ENCODE measurements at regions not wholly inside any gene's neighbourhood (a gene's known extent, or its start where the extent isn't known, plus 50 kb on each side); places are given as distances from the start of the nearest gene placed in this dataset.

GRCh38 chr9:12604164-12604821 lies 88.9 kb upstream of the TYRP1 start:
- no peaks in the 10 kb centered on the region for H3K4me1 ChIP-seq (ENCODE audit: control insufficient read depth in 5 of 5, insufficient read depth in 5 of 5, low read length in 5 of 5)
- no peaks in the 10 kb centered on the region for H3K36me3 ChIP-seq (ENCODE audit: control insufficient read depth in 5 of 5, insufficient read depth in 5 of 5, low read length in 5 of 5)
- H3K27me3 ChIP-seq (ENCODE audit: control insufficient read depth in 5 of 5, insufficient read depth in 4 of 5, low read length in 5 of 5): no peaks in the 10 kb centered on the region
- H3K9ac ChIP-seq (ENCODE audit: low read length in 5 of 5): no peak overlapping the region
- H3K4me3 ChIP-seq (ENCODE audit: low read depth in 1 of 5, low read length in 5 of 5): no peak overlapping the region
- no peaks in the 10 kb centered on the region for H3K9me3 ChIP-seq (ENCODE audit: control insufficient read depth in 5 of 5, low read length in 5 of 5)
- no peak overlapping the region for H3K27ac ChIP-seq (ENCODE audit: low read depth, low read length)

GRCh38 chr9:12612211-12612770 lies 80.9 kb upstream of the TYRP1 start:
- no peaks in the 10 kb centered on the region for H3K27me3 ChIP-seq (ENCODE audit: control insufficient read depth in 5 of 5, insufficient read depth in 4 of 5, low read length in 5 of 5)
- H3K4me1 ChIP-seq (ENCODE audit: control insufficient read depth in 5 of 5, insufficient read depth in 5 of 5, low read length in 5 of 5): no peaks in the 10 kb centered on the region
- no peaks in the 10 kb centered on the region for H3K36me3 ChIP-seq (ENCODE audit: control insufficient read depth in 5 of 5, insufficient read depth in 5 of 5, low read length in 5 of 5)
- H3K4me3 ChIP-seq (ENCODE audit: low read depth in 1 of 5, low read length in 5 of 5): no peak overlapping the region
- H3K27ac ChIP-seq (ENCODE audit: low read depth, low read length): no peak overlapping the region
- peaks cover 0 to 2% (median 0%) of the 10 kb centered on the region in 5 donors for H3K9me3 ChIP-seq (ENCODE audit: control insufficient read depth in 5 of 5, low read length in 5 of 5)
- no peak overlapping the region for H3K9ac ChIP-seq (ENCODE audit: low read length in 5 of 5)

- Histone ChIP-seq H3K9ac (ENCODE audit: low read length in 5 of 5) (no peak overlapping the region), H3K4me1 (ENCODE audit: control insufficient read depth in 5 of 5, insufficient read depth in 5 of 5, low read length in 5 of 5) (no peaks in the 10 kb centered on the region), H3K9me3 (ENCODE audit: control insufficient read depth in 5 of 5, low read length in 5 of 5) (peaks cover 0 to 2% (median 0%) of the 10 kb centered on the region in 5 donors), H3K27me3 (ENCODE audit: control insufficient read depth in 5 of 5, insufficient read depth in 4 of 5, low read length in 5 of 5) (no peaks in the 10 kb centered on the region), H3K27ac (ENCODE audit: low read depth, low read length) (no peak overlapping the region), H3K4me3 (ENCODE audit: low read depth in 1 of 5, low read length in 5 of 5) (no peak overlapping the region), H3K36me3 (ENCODE audit: control insufficient read depth in 5 of 5, insufficient read depth in 5 of 5, low read length in 5 of 5) (no peaks in the 10 kb centered on the region)
These were observed 80.1 kb upstream of the TYRP1 start for GRCh38 chr9:12613071-12613470.

DNA sequence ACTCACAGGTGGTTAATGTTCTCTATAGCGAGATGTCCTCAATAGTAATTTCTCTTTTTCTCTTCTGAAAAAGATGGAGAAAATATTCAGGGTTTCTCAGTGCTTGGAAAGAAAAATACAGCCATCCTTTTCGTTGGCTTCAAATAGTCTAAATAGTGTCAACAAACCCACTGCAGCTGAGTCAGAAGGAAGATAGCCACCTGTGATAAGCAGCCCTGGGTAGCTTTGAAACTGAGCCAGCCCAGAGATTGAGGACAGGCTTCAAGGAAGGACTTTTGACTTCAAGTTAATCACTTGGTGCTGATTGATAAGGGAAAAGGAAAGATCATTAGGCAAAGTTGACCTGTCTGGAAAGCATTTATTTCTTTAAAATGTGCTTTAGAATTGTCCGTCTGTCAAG lies 78.7 kb upstream of the TYRP1 start:
- H3K4me3 ChIP-seq (ENCODE audit: low read depth in 1 of 5, low read length in 5 of 5): no peak overlapping the region
- H3K27ac ChIP-seq (ENCODE audit: low read depth, low read length): no peak overlapping the region
- no peak overlapping the region for H3K9ac ChIP-seq (ENCODE audit: low read length in 5 of 5)
- H3K27me3 ChIP-seq (ENCODE audit: control insufficient read depth in 5 of 5, insufficient read depth in 4 of 5, low read length in 5 of 5): no peaks in the 10 kb centered on the region
- H3K36me3 ChIP-seq (ENCODE audit: control insufficient read depth in 5 of 5, insufficient read depth in 5 of 5, low read length in 5 of 5): no peaks in the 10 kb centered on the region
- H3K9me3 ChIP-seq (ENCODE audit: control insufficient read depth in 5 of 5, low read length in 5 of 5): peaks cover 0 to 2% (median 0%) of the 10 kb centered on the region in 5 donors
- no peaks in the 10 kb centered on the region for H3K4me1 ChIP-seq (ENCODE audit: control insufficient read depth in 5 of 5, insufficient read depth in 5 of 5, low read length in 5 of 5)

DNA sequence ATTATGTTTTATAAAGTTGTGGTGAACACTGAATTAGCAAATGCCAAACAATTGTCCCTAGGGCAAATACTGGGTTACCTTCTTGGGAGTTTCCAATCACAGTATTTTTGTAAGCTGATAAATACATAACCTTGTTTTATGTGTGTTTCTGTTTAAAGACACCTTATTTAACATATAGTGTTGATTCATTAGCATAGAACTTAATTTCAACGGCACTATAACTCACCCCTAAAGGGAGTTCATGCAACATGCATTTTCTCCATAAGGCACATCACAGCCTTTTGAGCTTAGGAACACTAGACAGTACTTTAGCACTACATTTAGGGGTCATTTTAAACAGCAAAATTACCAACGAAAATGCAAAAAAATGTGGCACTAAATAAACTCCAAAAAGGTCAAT lies 74.2 kb upstream of the TYRP1 start:
- no peaks in the 10 kb centered on the region for H3K4me1 ChIP-seq (ENCODE audit: control insufficient read depth in 5 of 5, insufficient read depth in 5 of 5, low read length in 5 of 5)
- H3K9ac ChIP-seq (ENCODE audit: low read length in 5 of 5): no peak overlapping the region
- no peaks in the 10 kb centered on the region for H3K36me3 ChIP-seq (ENCODE audit: control insufficient read depth in 5 of 5, insufficient read depth in 5 of 5, low read length in 5 of 5)
- peaks cover 0 to 2% (median 0%) of the 10 kb centered on the region in 5 donors for H3K9me3 ChIP-seq (ENCODE audit: control insufficient read depth in 5 of 5, low read length in 5 of 5)
- no peak overlapping the region for H3K27ac ChIP-seq (ENCODE audit: low read depth, low read length)
- H3K4me3 ChIP-seq (ENCODE audit: low read depth in 1 of 5, low read length in 5 of 5): no peak overlapping the region
- no peaks in the 10 kb centered on the region for H3K27me3 ChIP-seq (ENCODE audit: control insufficient read depth in 5 of 5, insufficient read depth in 4 of 5, low read length in 5 of 5)

GRCh38 chr9:12625844-12626243 lies 67.3 kb upstream of the TYRP1 start:
- H3K36me3 ChIP-seq (ENCODE audit: control insufficient read depth in 5 of 5, insufficient read depth in 5 of 5, low read length in 5 of 5): no peaks in the 10 kb centered on the region
- no peaks in the 10 kb centered on the region for H3K27me3 ChIP-seq (ENCODE audit: control insufficient read depth in 5 of 5, insufficient read depth in 4 of 5, low read length in 5 of 5)
- H3K27ac ChIP-seq (ENCODE audit: low read depth, low read length): no peak overlapping the region
- H3K4me3 ChIP-seq (ENCODE audit: low read depth in 1 of 5, low read length in 5 of 5): no peak overlapping the region
- H3K4me1 ChIP-seq (ENCODE audit: control insufficient read depth in 5 of 5, insufficient read depth in 5 of 5, low read length in 5 of 5): no peaks in the 10 kb centered on the region
- H3K9me3 ChIP-seq (ENCODE audit: control insufficient read depth in 5 of 5, low read length in 5 of 5): no peaks in the 10 kb centered on the region
- H3K9ac ChIP-seq (ENCODE audit: low read length in 5 of 5): no peak overlapping the region

DNA sequence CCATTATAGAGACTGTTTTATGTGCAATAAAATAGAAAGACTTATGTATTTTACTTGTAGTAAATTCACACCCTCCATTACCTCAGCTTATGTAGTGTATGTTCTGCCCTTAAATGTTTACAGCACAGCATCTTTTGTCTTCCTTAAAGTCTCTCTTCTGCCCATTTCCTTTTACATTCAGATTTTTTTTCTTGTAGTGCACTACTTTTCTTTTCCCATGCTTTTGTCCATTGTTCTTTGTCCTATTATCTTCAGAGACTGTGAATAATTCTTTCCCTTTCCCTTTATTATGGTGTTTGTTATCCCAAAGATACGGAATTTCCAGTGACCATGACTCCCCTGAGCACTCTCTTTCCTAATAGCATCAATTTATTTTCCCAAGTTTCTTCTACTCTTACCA lies 66.1 kb upstream of the TYRP1 start:
- Histone ChIP-seq H3K27me3 (ENCODE audit: control insufficient read depth in 5 of 5, insufficient read depth in 4 of 5, low read length in 5 of 5) (no peaks in the 10 kb centered on the region), H3K9me3 (ENCODE audit: control insufficient read depth in 5 of 5, low read length in 5 of 5) (no peaks in the 10 kb centered on the region), H3K9ac (ENCODE audit: low read length in 5 of 5) (no peak overlapping the region), H3K4me1 (ENCODE audit: control insufficient read depth in 5 of 5, insufficient read depth in 5 of 5, low read length in 5 of 5) (no peaks in the 10 kb centered on the region), H3K27ac (ENCODE audit: low read depth, low read length) (no peak overlapping the region), H3K4me3 (ENCODE audit: low read depth in 1 of 5, low read length in 5 of 5) (no peak overlapping the region), H3K36me3 (ENCODE audit: control insufficient read depth in 5 of 5, insufficient read depth in 5 of 5, low read length in 5 of 5) (no peaks in the 10 kb centered on the region)

- Histone ChIP-seq H3K4me3 (ENCODE audit: low read depth in 1 of 5, low read length in 5 of 5) (no peak overlapping the region), H3K27me3 (ENCODE audit: control insufficient read depth in 5 of 5, insufficient read depth in 4 of 5, low read length in 5 of 5) (no peaks in the 10 kb centered on the region), H3K9ac (ENCODE audit: low read length in 5 of 5) (no peak overlapping the region), H3K27ac (ENCODE audit: low read depth, low read length) (no peak overlapping the region), H3K4me1 (ENCODE audit: control insufficient read depth in 5 of 5, insufficient read depth in 5 of 5, low read length in 5 of 5) (no peaks in the 10 kb centered on the region), H3K36me3 (ENCODE audit: control insufficient read depth in 5 of 5, insufficient read depth in 5 of 5, low read length in 5 of 5) (no peaks in the 10 kb centered on the region), H3K9me3 (ENCODE audit: control insufficient read depth in 5 of 5, low read length in 5 of 5) (no peaks in the 10 kb centered on the region)
These were observed 64.6 kb upstream of the TYRP1 start for GRCh38 chr9:12628546-12628945.

DNA sequence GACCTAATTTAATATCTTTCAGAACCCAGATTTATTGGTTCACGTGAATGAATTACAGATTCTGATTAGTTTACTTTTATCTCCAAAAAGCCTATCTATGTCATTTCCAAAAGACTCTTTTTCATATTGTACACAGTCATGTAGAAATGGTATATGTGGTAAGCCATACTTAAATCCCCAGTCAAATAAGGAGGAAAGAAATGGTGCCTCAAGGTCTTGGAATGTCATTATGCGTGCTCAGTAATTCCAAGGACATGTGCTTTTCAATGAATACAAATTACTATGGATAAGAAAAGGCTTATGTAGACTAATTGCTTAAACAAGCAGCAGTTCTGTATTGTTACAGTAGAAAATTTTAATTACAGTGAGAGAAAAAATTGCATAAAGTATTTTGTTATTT lies 64.1 kb upstream of the TYRP1 start:
- Histone ChIP-seq H3K27me3 (ENCODE audit: control insufficient read depth in 5 of 5, insufficient read depth in 4 of 5, low read length in 5 of 5) (no peaks in the 10 kb centered on the region), H3K4me3 (ENCODE audit: low read depth in 1 of 5, low read length in 5 of 5) (no peak overlapping the region), H3K9ac (ENCODE audit: low read length in 5 of 5) (no peak overlapping the region), H3K4me1 (ENCODE audit: control insufficient read depth in 5 of 5, insufficient read depth in 5 of 5, low read length in 5 of 5) (no peaks in the 10 kb centered on the region), H3K27ac (ENCODE audit: low read depth, low read length) (no peak overlapping the region), H3K36me3 (ENCODE audit: control insufficient read depth in 5 of 5, insufficient read depth in 5 of 5, low read length in 5 of 5) (no peaks in the 10 kb centered on the region), H3K9me3 (ENCODE audit: control insufficient read depth in 5 of 5, low read length in 5 of 5) (no peaks in the 10 kb centered on the region)

GRCh38 chr9:12631866-12632265 lies 61.3 kb upstream of the TYRP1 start:
- H3K9me3 ChIP-seq (ENCODE audit: control insufficient read depth in 5 of 5, low read length in 5 of 5): no peaks in the 10 kb centered on the region
- H3K4me3 ChIP-seq (ENCODE audit: low read depth in 1 of 5, low read length in 5 of 5): no peak overlapping the region
- H3K27me3 ChIP-seq (ENCODE audit: control insufficient read depth in 5 of 5, insufficient read depth in 4 of 5, low read length in 5 of 5): no peaks in the 10 kb centered on the region

More at GRCh38 chr9:12631866-12632265, 61.3 kb upstream of the TYRP1 start:
- Histone ChIP-seq H3K4me1 (ENCODE audit: control insufficient read depth in 5 of 5, insufficient read depth in 5 of 5, low read length in 5 of 5) (no peaks in the 10 kb centered on the region), H3K27ac (ENCODE audit: low read depth, low read length) (no peak overlapping the region), H3K9ac (ENCODE audit: low read length in 5 of 5) (no peak overlapping the region), H3K36me3 (ENCODE audit: control insufficient read depth in 5 of 5, insufficient read depth in 5 of 5, low read length in 5 of 5) (no peaks in the 10 kb centered on the region)

Data from subcutaneous abdominal adipose tissue (tissue), 5 donors.